ENCODE measurements at regions not wholly inside any gene's neighbourhood (a gene's known extent, or its start where the extent isn't known, plus 50 kb on each side); places are given as distances from the start of the nearest gene placed in this dataset.
"Not testable (repeated sequence)": the region's sequence is repeated elsewhere in the genome, so short reads cannot be mapped to it uniquely, and the experiment has no call there.

DNA sequence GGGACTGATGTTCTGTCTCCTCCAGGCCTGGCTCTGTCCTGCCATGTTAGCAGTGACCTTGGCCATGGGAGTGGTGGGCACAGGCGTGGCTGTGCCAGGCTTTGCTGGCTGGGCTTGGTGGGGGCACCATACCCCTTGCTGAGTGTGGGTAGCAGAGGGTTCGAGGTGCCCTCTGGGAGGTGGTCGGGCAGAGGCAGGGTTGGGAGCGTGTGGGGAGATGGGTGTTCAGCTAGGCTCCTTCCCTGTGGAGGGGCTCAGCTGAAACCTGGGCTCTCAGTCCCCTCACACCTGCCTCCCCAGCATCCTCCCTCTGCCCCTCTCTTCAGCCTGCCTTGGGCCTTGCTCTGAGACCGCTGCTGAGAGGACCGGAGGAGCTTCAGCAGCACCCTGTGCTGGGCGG is 109.6 kb downstream of the TMEM121 start:
- H3K9me3 ChIP-seq (ENCODE audit: control insufficient read depth, low read depth, low read length): peaks cover 10% of the 10 kb centered on the region
- H3K4me1 ChIP-seq (ENCODE audit: control insufficient read depth, low read depth, low read length); H3K9ac ChIP-seq (ENCODE audit: low read length); H3K36me3 ChIP-seq (ENCODE audit: control insufficient read depth, low read depth, low read length); H3K27ac ChIP-seq (ENCODE audit: low read length); H3K27me3 ChIP-seq (ENCODE audit: control insufficient read depth, insufficient read depth, low read length); H3K4me3 ChIP-seq (ENCODE audit: low read length): not testable (repeated sequence)

DNA sequence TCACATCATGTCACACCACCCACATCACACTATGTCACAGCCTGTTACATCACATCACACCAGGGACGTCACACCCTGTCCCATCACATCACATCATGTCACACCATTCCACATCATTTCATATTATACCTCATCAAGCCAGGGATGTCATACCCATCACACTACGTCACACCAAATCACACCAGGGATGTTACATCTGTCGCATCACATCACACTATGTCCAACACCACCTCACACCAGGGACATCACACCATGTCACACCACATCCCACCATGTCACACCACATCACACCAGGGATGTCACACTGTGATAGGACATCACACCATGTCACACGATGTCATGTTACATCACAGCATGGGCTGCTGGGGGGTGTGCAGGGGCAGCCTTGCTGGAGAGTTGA is 110.6 kb downstream of the TMEM121 start:
- H3K4me3 ChIP-seq (ENCODE audit: low read length): no peak overlapping the region
- H3K36me3 ChIP-seq (ENCODE audit: control insufficient read depth, low read depth, low read length): no peaks in the 10 kb centered on the region
- H3K9ac ChIP-seq (ENCODE audit: low read length): no peak overlapping the region
- H3K9me3 ChIP-seq (ENCODE audit: control insufficient read depth, low read depth, low read length): peaks cover 8% of the 10 kb centered on the region
- no peaks in the 10 kb centered on the region for H3K4me1 ChIP-seq (ENCODE audit: control insufficient read depth, low read depth, low read length)
- no peak overlapping the region for H3K27ac ChIP-seq (ENCODE audit: low read length)
- no peaks in the 10 kb centered on the region for H3K27me3 ChIP-seq (ENCODE audit: control insufficient read depth, insufficient read depth, low read length)

DNA sequence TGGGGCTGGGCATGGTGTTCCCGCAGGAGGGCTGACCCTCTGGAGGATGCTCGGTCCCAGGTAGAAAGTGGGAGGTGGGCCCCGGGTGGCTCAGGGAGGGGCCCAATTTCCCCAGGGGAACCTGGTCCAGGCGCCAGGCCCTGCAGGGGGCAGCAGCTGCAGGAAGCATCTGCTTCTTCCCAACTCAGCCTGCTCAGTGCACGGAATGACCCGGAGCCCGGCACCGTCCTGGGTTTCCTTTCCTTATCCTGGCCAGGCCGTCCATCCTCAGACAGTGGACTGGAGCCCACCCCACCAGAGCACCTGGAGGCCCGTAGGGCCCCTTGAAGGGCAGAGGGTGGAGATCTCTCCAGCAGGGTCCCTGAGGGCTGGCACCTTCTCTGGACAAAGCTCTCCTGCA is 111.0 kb downstream of the TMEM121 start:
- H3K4me3 ChIP-seq (ENCODE audit: low read length); H3K4me1 ChIP-seq (ENCODE audit: control insufficient read depth, low read depth, low read length); H3K9me3 ChIP-seq (ENCODE audit: control insufficient read depth, low read depth, low read length); H3K36me3 ChIP-seq (ENCODE audit: control insufficient read depth, low read depth, low read length); H3K9ac ChIP-seq (ENCODE audit: low read length); H3K27ac ChIP-seq (ENCODE audit: low read length); H3K27me3 ChIP-seq (ENCODE audit: control insufficient read depth, insufficient read depth, low read length): not testable (repeated sequence)

DNA sequence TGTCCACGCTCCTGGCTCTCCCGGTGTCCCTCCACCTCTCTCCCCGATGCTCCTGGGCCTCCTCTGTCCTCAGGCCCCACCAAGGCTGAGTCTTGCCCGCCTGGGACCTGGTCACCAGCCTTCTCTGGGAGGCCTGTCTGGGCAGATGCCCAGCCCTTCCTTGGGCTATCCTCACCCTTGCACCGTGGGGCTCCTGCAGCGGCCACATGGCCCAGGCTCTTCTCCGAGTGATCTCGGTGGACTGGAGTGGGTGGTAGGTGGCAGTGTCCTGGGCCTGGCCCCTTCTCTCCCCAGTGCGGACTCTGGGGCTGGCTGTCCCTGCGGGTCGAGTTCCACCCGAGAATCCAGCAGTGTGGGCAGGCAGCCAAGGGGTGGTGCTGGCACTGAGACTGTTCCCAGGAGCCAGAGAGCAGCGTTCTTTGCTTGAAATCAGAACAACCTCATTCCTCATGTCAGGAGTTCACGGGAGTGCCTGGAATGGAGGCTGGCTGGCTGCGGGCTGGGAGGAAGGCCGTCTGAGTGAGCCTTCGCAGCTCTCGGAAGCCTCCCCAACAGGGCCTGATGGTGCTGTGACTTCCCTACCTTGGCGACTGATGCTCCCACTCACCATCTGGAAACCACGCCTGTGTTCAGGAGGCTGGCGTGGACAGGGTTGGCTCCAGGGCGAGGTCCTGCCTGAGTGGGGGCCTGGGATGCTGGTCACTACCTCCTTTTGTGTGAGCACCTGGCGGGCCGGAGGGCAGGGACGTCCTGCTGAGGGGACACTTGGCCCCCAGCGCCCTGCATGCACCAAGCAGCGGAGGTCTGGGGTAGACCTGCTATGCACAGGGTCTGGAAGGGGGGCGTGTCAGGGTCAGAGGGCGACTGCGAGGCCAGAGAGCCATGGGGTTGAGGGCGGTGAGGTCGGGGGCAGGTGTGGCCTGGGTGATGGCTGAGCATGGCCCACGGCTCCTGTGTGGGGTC is 113.9 kb downstream of the TMEM121 start:
- not testable (repeated sequence) for H3K36me3 ChIP-seq (ENCODE audit: control insufficient read depth, low read depth, low read length); H3K9ac ChIP-seq (ENCODE audit: low read length); H3K4me1 ChIP-seq (ENCODE audit: control insufficient read depth, low read depth, low read length); H3K27me3 ChIP-seq (ENCODE audit: control insufficient read depth, insufficient read depth, low read length); H3K4me3 ChIP-seq (ENCODE audit: low read length); H3K9me3 ChIP-seq (ENCODE audit: control insufficient read depth, low read depth, low read length); H3K27ac ChIP-seq (ENCODE audit: low read length)

DNA sequence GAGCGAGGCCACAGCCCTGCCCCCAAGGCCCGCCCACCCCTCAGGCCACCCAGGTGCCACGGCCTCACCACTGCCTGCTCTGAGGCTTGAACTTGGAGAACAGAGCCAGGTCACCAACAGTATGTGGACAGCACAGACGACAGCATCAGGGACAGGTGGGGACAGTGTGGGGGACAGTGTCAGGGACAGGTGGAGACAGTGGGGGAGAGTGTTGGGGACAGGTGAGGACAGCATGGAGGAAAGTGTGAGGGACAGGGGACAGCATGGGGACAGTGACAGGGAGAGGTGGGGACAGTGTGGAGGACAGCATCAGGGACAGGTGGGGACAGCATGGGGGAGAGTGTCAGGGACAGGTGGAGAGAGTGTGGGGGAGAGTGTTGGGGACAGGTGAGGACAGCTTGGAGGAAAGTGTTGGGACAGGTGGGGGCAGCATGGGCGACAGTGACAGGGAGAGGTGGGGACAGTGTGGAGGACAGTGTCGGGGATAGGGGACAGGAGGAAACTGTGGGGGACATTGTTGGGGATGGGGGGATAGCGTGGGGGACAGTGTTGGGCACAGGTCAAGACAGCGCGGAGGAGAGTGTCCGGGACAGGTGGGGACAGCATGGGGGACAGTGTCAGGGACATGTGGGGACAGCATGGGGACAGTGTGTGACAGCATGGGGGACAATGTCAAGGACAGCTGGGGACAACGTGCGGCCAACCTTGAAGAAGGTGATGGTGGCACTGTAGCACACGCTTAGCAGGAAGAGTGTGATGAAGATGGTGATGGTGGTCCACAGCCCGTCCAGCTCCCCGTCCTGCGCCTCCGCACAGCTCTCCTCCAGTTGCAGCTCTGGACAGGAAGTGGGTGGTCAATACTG is 114.9 kb downstream of the TMEM121 start:
- Histone ChIP-seq H3K36me3 (ENCODE audit: control insufficient read depth, low read depth, low read length) (no peaks in the 10 kb centered on the region), H3K4me1 (ENCODE audit: control insufficient read depth, low read depth, low read length) (no peaks in the 10 kb centered on the region), H3K27ac (ENCODE audit: low read length) (no peak overlapping the region), H3K9me3 (ENCODE audit: control insufficient read depth, low read depth, low read length) (no peaks in the 10 kb centered on the region), H3K4me3 (ENCODE audit: low read length) (no peak overlapping the region), H3K9ac (ENCODE audit: low read length) (no peak overlapping the region), H3K27me3 (ENCODE audit: control insufficient read depth, insufficient read depth, low read length) (no peaks in the 10 kb centered on the region)

DNA sequence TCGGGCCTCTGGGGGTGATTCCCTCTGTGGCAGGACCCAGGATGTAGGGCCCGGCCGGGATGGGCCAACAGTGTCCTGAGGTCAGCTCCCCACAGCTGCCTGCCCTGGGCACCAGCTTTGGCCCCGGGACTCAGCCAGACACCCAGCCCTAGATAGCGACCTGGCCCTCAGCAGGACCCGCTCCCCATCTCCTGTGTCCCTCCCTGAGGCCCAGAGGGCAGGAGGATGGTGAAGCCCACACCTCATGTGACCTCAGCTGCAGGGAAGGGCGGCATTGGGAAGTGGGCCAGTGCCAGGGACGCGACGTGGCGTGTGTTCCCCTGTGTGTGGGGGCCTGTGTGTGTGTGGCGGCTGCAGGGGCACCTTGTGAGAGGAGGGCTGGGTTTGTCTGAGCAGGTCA is 115.6 kb downstream of the TMEM121 start:
- H3K27me3 ChIP-seq (ENCODE audit: control insufficient read depth, insufficient read depth, low read length); H3K9ac ChIP-seq (ENCODE audit: low read length); H3K4me3 ChIP-seq (ENCODE audit: low read length); H3K4me1 ChIP-seq (ENCODE audit: control insufficient read depth, low read depth, low read length); H3K36me3 ChIP-seq (ENCODE audit: control insufficient read depth, low read depth, low read length); H3K9me3 ChIP-seq (ENCODE audit: control insufficient read depth, low read depth, low read length); H3K27ac ChIP-seq (ENCODE audit: low read length): not testable (repeated sequence)

DNA sequence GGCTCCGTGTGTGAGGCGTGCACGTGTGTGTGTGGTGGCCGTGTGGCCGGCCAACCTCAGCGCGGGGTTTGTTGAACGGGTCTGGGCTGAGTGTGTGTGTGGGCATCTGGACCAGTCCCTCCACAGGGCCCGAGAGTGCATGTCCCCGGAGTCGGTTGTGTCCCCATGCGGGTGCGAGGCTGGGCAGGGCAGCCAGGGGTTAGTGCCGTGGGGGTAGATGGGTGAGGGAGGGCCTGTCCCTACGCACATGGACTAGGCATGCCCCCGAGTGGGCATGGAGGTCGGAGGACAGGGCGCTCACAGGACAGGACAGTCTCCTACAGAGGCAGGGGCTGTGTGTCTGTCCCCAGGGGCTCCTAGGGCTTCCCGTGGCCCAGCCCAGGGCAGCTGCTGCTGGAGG is 116.1 kb downstream of the TMEM121 start:
- H3K27me3 ChIP-seq (ENCODE audit: control insufficient read depth, insufficient read depth, low read length); H3K27ac ChIP-seq (ENCODE audit: low read length); H3K4me1 ChIP-seq (ENCODE audit: control insufficient read depth, low read depth, low read length); H3K4me3 ChIP-seq (ENCODE audit: low read length); H3K9me3 ChIP-seq (ENCODE audit: control insufficient read depth, low read depth, low read length); H3K9ac ChIP-seq (ENCODE audit: low read length); H3K36me3 ChIP-seq (ENCODE audit: control insufficient read depth, low read depth, low read length): not testable (repeated sequence)

DNA sequence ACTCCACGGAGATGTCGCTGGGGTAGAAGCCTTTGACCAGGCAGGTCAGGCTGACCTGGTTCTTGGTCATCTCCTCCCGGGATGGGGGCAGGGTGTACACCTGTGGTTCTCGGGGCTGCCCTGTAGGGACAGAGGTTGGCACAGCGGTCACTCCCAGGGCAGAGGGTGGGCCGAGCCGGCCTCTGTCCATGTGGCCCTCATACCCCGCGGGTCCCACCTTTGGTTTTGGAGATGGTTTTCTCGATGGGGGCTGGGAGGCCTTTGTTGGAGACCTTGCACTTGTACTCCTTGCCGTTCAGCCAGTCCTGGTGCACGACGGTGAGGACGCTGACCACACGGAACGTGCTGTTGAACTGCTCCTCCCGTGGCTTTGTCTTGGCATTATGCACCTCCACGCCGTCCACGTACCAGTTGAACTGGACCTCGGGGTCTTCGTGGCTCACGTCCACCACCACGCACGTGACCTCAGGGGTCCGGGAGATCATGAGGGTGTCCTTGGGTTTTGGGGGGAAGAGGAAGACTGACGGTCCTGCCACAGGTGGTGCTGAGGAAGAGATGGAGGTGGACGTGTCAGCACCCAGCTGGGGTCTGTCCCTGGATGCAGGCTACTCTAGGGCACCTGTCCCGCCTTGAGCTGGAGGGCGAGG is 117.1 kb downstream of the TMEM121 start:
- H3K27ac ChIP-seq (ENCODE audit: low read length); H3K4me3 ChIP-seq (ENCODE audit: low read length); H3K9ac ChIP-seq (ENCODE audit: low read length); H3K36me3 ChIP-seq (ENCODE audit: control insufficient read depth, low read depth, low read length); H3K27me3 ChIP-seq (ENCODE audit: control insufficient read depth, insufficient read depth, low read length); H3K4me1 ChIP-seq (ENCODE audit: control insufficient read depth, low read depth, low read length): not testable (repeated sequence)
- peaks cover 11% of the 10 kb centered on the region for H3K9me3 ChIP-seq (ENCODE audit: control insufficient read depth, low read depth, low read length)

DNA sequence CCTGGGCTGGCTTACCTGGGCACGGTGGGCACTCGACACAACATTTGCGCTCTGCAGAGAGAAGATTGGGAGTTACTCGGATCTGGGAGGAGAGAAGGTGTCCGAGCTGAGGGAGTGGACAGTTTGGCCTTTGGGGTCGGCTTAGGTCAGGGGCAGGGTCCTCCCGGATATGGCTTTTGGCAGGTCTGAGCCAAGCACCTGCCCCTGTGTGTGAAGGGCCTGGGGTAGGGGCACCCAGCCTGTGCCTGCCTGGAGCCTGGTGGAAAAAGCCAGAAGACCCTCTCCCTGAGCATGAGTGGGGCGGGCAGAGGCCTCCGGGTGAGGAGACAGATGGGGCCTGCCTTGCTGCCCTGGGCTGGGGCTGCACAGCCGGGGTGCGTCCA is 117.7 kb downstream of the TMEM121 start:
- not testable (repeated sequence) for H3K4me3 ChIP-seq (ENCODE audit: low read length); H3K36me3 ChIP-seq (ENCODE audit: control insufficient read depth, low read depth, low read length); H3K4me1 ChIP-seq (ENCODE audit: control insufficient read depth, low read depth, low read length); H3K27me3 ChIP-seq (ENCODE audit: control insufficient read depth, insufficient read depth, low read length); H3K9ac ChIP-seq (ENCODE audit: low read length); H3K27ac ChIP-seq (ENCODE audit: low read length)
- peaks cover 15% of the 10 kb centered on the region for H3K9me3 ChIP-seq (ENCODE audit: control insufficient read depth, low read depth, low read length)

DNA sequence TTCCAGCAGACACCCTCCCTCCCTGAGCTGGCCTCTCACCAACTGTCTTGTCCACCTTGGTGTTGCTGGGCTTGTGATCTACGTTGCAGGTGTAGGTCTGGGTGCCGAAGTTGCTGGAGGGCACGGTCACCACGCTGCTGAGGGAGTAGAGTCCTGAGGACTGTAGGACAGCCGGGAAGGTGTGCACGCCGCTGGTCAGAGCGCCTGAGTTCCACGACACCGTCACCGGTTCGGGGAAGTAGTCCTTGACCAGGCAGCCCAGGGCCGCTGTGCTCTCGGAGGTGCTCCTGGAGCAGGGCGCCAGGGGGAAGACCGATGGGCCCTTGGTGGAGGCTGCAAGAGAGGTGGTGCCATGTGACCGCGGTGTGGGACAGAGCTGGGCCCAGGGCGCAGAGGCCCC is 118.1 kb downstream of the TMEM121 start:
- H3K4me3 ChIP-seq (ENCODE audit: low read length); H3K36me3 ChIP-seq (ENCODE audit: control insufficient read depth, low read depth, low read length); H3K4me1 ChIP-seq (ENCODE audit: control insufficient read depth, low read depth, low read length); H3K9ac ChIP-seq (ENCODE audit: low read length); H3K27ac ChIP-seq (ENCODE audit: low read length); H3K27me3 ChIP-seq (ENCODE audit: control insufficient read depth, insufficient read depth, low read length): not testable (repeated sequence)
- peaks cover 19% of the 10 kb centered on the region for H3K9me3 ChIP-seq (ENCODE audit: control insufficient read depth, low read depth, low read length)

DNA sequence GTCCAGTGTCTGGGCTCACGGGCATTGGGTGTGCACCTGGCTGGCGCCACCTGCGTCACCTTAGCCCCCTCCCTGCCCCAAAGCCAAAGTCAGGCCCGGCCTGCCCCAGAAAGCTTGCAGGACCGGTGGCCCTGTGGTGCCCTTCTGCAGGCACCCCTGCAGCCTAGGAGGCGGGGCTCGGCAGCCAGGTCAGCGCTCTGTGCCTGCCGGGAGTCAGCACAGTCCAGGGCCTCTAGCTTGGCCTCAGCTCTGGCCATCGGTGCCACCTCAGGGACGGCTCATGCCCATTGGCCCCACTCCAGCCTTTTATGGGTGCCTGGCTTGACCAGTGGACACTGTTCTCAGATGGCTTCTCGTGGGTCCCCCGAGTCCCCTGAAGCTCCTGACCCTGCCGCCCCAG is 118.5 kb downstream of the TMEM121 start:
- H3K9me3 ChIP-seq (ENCODE audit: control insufficient read depth, low read depth, low read length): peaks cover 23% of the 10 kb centered on the region
- not testable (repeated sequence) for H3K4me3 ChIP-seq (ENCODE audit: low read length); H3K9ac ChIP-seq (ENCODE audit: low read length); H3K27me3 ChIP-seq (ENCODE audit: control insufficient read depth, insufficient read depth, low read length); H3K27ac ChIP-seq (ENCODE audit: low read length); H3K4me1 ChIP-seq (ENCODE audit: control insufficient read depth, low read depth, low read length); H3K36me3 ChIP-seq (ENCODE audit: control insufficient read depth, low read depth, low read length)
